GM12864 (cell line): ENCODE measurements at regions not wholly inside any gene's neighbourhood (a gene's known extent, or its start where the extent isn't known, plus 50 kb on each side); places are given as distances from the start of the nearest gene placed in this dataset.

ENCODE experiments used
- DNase-seq: peaks from one replicate; pipeline ENCODE4 v3.0.0-alpha.2; 2011; ENCODE audit warnings: low read depth
- H3K4me3 ChIP-seq: 2 replicates; pipeline ENCODE4 v1.5.1; 2011; ENCODE audit warnings: mild to moderate bottlenecking, low read depth, low read length, control low read depth
- TF ChIP-seq, protein P1 (sequence below): IDR thresholded peaks from 2 replicates; pipeline ENCODE4 v1.5.1; 2011; ENCODE audit warnings: low read depth, mild to moderate bottlenecking, moderate library complexity, low read length, control low read depth, inconsistent platforms; ENCODE audit errors: missing control alignments

DNA sequence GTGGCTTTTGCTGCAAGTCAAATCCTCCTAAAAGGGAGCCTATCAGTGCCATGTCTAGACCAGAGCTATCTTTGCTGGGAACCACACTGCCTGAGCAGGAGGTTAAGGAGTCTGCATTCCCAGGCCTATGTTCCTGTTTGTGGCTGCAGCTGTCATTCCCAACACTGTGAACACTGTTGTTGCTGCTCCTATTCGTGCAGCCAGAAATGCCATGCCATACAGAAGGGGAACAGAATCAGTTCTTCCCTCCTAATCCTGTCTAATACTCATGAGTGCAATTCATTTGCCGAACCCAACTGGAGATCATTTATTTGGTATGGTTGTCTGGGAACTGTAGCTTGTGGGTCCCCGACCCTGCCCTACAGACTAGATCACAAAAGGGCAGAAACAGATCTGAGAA, 406.5 kb upstream of the GJE1 start:
- H3K4me3 ChIP-seq, result no peak overlapping the region
- TF ChIP-seq, protein P1, sequence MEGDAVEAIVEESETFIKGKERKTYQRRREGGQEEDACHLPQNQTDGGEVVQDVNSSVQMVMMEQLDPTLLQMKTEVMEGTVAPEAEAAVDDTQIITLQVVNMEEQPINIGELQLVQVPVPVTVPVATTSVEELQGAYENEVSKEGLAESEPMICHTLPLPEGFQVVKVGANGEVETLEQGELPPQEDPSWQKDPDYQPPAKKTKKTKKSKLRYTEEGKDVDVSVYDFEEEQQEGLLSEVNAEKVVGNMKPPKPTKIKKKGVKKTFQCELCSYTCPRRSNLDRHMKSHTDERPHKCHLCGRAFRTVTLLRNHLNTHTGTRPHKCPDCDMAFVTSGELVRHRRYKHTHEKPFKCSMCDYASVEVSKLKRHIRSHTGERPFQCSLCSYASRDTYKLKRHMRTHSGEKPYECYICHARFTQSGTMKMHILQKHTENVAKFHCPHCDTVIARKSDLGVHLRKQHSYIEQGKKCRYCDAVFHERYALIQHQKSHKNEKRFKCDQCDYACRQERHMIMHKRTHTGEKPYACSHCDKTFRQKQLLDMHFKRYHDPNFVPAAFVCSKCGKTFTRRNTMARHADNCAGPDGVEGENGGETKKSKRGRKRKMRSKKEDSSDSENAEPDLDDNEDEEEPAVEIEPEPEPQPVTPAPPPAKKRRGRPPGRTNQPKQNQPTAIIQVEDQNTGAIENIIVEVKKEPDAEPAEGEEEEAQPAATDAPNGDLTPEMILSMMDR, result no peak
- DNase-seq, result no peak

DNA sequence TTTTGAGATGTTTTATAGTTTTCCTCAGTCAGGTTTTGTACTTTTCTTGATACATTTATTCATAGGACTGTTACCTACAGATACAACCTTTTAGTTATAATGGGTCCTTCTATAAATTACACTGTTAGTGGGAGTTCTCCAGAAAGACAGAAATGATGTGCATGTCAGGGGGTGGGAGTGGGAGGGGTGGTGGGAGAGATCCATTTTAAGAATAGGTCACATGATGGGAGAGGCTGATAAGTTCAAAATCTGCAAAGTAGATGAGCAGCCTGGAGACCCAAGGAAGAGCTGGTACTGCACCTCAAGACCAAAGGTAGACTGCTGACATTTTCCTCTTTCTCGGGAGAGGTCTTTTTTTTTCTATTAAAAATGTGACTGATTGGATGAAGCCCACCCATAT, 408.0 kb upstream of the GJE1 start:
- no peak overlapping the region for H3K4me3 ChIP-seq
- no peak for DNase-seq
- TF ChIP-seq, protein P1, result no peak

DNA sequence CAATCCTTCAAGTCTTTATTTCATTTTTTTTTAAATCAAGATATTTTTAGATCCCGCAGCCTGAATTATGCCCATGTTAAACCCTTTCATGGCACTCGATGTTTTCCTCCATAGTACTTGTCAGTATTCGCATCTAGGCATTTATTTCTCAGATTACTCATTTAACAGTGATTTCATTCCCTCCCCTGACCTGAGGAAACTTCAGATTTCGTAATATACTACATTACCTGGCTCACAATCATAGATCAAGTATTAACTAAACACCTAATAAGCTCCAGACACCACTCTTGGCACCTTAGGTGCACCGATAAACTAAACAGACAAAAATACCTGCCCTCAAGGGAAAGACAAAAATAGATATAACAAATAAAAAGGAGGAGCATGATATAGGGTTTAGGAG, 413.2 kb upstream of the GJE1 start:
- no peak overlapping the region for H3K4me3 ChIP-seq
- DNase-seq, result no peak
- TF ChIP-seq, protein P1, result no peak

DNA sequence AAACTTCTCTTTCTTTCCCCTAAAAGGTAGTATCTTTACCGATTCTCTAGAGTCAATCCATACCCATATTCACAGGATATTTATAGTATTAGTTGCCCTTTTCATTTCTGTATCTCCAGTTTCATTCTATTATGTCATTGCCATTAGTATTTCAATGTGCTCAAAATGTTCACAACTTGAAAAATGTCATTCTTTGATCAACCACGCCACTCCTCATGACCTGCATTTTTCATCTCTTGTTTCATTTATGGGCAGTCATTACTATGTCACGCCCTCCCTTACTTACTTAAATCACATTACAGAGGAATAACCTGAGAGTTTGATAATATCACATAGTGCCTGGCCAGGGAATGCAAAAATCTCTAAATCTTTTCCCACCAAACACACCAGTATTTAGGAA, 427.3 kb upstream of the GJE1 start:
- TF ChIP-seq, protein P1, result no peak
- no peak overlapping the region for H3K4me3 ChIP-seq
- DNase-seq, result no peak

DNA sequence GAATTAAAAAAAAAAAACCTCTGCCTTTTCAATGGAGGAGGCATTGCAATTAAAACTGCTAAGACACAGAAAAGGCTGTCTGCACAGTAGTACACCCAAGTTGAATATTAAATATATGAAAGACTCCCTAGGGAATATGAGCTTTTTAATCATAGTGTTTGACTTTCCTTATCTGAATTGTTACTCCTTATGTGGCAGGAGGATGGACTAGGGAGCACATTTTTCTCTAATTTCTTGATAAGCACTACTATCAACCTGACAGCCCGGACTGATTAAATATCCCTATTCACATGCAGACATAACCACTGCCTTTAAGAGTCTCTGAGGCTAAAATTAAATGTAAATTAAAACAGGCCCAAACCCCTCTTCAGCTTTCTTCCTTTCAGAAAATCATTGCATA, 428.6 kb upstream of the GJE1 start:
- TF ChIP-seq, protein P1, result no peak
- no peak overlapping the region for H3K4me3 ChIP-seq
- DNase-seq, result no peak

DNA sequence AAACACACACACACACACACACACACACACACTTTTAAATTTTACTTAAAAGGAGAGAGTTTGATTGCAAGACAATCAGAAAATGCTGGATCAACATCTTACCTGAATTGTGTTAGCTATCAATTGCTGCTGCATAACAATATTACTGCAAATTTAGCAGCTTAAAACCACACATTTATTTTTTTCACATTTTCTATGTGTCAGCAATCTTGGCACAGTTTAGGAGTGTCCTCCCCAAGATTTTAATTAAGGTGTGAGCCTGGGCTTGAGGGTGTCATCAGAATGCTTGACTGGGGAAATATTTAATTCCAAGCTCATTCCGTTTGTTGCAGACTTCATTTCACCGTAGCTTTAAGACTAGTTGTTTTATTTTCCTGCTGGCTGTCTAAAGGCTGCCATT, 431.0 kb upstream of the GJE1 start:
- no peak for DNase-seq

DNA sequence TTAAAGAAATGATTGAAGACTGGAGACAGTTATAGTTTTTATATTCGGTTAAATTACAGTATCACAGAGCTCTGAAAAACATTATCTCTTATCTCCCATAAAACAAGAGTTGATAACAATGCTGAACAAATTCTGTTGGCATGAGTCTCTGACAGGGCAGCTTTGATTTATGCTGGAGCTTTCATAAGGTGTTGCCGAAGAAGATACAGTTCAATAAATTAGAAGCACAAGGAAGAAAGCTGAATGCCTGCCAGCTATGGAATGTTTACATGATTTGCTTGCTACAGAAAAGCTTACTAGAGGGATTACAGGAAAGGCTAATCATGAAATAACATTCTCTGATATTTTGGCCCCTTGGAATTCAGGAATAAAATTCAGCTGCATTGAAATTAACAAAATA, 431.9 kb upstream of the GJE1 start:
- TF ChIP-seq, protein P1, result no peak
- H3K4me3 ChIP-seq, result no peak overlapping the region
- DNase-seq, result no peak

More for the DNA sequence above, 431.0 kb upstream of the GJE1 start:
- H3K4me3 ChIP-seq, result no peak overlapping the region
- TF ChIP-seq, protein P1, result no peak
